ENCODE measurements at regions not wholly inside any gene's neighbourhood (a gene's known extent, or its start where the extent isn't known, plus 50 kb on each side); places are given as distances from the start of the nearest gene placed in this dataset.
A peak's percentile ranks its signal among the peaks of the same experiment; 100 is the strongest.
"Not testable (repeated sequence)": the region's sequence is repeated elsewhere in the genome, so short reads cannot be mapped to it uniquely, and the experiment has no call there.

DNA sequence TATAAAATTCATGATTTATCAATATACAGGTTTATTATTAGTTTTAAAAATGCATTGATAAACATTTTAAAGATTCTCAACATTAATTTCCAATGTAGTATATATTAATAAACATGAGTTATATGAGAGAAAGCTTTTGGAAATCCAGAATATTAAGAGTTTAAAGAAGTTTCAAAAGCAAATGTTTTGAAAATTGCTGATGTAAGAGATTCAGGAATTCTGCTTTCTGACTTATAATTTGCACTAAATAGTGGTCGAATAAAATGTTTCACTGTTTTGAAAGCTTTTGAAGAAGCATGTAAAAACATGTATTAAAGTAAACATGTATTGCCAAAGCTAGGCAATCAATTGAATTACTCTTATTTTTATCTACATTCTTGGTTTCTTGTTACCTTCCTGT lies 151.2 kb upstream of the CXorf51B start:
- H2AFZ ChIP-seq (ENCODE audit: low read depth, low read length) = no peak overlapping the region
- no peak overlapping the region for H3K27ac Mint-ChIP-seq (ENCODE audit: unreplicated experiment)
- DNase-seq (ENCODE audit: low read depth) = no peak
- H3K4me3 ChIP-seq (ENCODE audit: insufficient read depth, low read depth, low read length) = no peak overlapping the region
- no peaks in the 10 kb centered on the region for H3K4me1 Mint-ChIP-seq (ENCODE audit: low read depth, unreplicated experiment)
- H3K4me2 ChIP-seq (ENCODE audit: low read length) = no peak overlapping the region
- H3K27me3 ChIP-seq (ENCODE audit: insufficient read depth, low read length) = no peaks in the 10 kb centered on the region
- H3K9me3 ChIP-seq (ENCODE audit: insufficient read depth, low read depth, low read length) = no peaks in the 10 kb centered on the region
- H3K4me3 Mint-ChIP-seq (ENCODE audit: unreplicated experiment) = no peak overlapping the region
- H3K9ac ChIP-seq (ENCODE audit: low read length) = no peak overlapping the region
- H4K20me1 ChIP-seq (ENCODE audit: insufficient read depth, low read length) = no peaks in the 10 kb centered on the region
- peak; percentile 77 for FAIRE-seq
- H3K79me2 ChIP-seq (ENCODE audit: insufficient read depth, low read length) = no peaks in the 10 kb centered on the region
- H3K36me3 ChIP-seq (ENCODE audit: insufficient read depth, low read length) = no peaks in the 10 kb centered on the region
- no peak for TF ChIP-seq EZH2 (IDR thresholded peaks at IDR 0.05; ENCODE audit: insufficient read depth, low read length)
- TF ChIP-seq, protein P1, sequence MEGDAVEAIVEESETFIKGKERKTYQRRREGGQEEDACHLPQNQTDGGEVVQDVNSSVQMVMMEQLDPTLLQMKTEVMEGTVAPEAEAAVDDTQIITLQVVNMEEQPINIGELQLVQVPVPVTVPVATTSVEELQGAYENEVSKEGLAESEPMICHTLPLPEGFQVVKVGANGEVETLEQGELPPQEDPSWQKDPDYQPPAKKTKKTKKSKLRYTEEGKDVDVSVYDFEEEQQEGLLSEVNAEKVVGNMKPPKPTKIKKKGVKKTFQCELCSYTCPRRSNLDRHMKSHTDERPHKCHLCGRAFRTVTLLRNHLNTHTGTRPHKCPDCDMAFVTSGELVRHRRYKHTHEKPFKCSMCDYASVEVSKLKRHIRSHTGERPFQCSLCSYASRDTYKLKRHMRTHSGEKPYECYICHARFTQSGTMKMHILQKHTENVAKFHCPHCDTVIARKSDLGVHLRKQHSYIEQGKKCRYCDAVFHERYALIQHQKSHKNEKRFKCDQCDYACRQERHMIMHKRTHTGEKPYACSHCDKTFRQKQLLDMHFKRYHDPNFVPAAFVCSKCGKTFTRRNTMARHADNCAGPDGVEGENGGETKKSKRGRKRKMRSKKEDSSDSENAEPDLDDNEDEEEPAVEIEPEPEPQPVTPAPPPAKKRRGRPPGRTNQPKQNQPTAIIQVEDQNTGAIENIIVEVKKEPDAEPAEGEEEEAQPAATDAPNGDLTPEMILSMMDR (IDR thresholded peaks at IDR 0.05; ENCODE audit: insufficient read depth, low read depth, low read length) = no peak
- H3K27ac ChIP-seq (ENCODE audit: low read depth, low read length) = no peak overlapping the region
- H3K27me3 Mint-ChIP-seq (ENCODE audit: low read depth, unreplicated experiment) = no peaks in the 10 kb centered on the region
- H3K9me3 Mint-ChIP-seq (ENCODE audit: unreplicated experiment) = peaks cover 5% of the 10 kb centered on the region
- no peaks in the 10 kb centered on the region for H3K4me1 ChIP-seq (ENCODE audit: insufficient read depth, low read length)
- no peaks in the 10 kb centered on the region for H3K36me3 Mint-ChIP-seq (ENCODE audit: low read depth, unreplicated experiment)

DNA sequence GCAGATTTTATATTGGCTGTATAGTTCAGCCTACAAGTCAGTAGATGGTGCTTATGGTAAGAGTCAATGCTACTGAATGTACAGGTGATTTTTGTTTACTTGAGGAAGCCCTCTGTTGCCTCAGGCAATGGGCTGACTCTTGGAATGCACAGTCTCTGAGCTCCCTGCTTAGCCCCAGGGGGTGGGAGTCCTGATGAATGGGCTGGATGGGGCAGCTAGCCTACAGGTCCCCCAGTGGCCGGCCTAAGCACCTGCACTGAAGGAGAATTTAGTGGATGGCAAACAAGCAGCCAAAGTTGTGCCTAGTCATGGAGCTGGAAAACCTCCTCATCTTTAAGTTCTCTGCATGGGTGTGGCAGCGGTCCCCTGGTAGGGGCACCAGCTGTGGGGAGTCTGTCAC lies 101.8 kb upstream of the CXorf51B start:
- TF ChIP-seq, protein P1 (IDR thresholded peaks at IDR 0.05; ENCODE audit: insufficient read depth, low read depth, low read length) = no peak
- TF ChIP-seq EZH2 (IDR thresholded peaks at IDR 0.05; ENCODE audit: insufficient read depth, low read length) = no peak
- H4K20me1 ChIP-seq (ENCODE audit: insufficient read depth, low read length) = no peaks in the 10 kb centered on the region
- DNase-seq (ENCODE audit: low read depth) (no peak), FAIRE-seq (no peak)
- H3K4me1 Mint-ChIP-seq (ENCODE audit: low read depth, unreplicated experiment) = no peaks in the 10 kb centered on the region
- no peaks in the 10 kb centered on the region for H3K9me3 Mint-ChIP-seq (ENCODE audit: unreplicated experiment)
- H3K4me3 ChIP-seq (ENCODE audit: insufficient read depth, low read depth, low read length) = no peak overlapping the region
- no peak overlapping the region for H3K9ac ChIP-seq (ENCODE audit: low read length)
- H3K27me3 ChIP-seq (ENCODE audit: insufficient read depth, low read length) = no peaks in the 10 kb centered on the region
- H3K79me2 ChIP-seq (ENCODE audit: insufficient read depth, low read length) = no peaks in the 10 kb centered on the region
- no peaks in the 10 kb centered on the region for H3K36me3 ChIP-seq (ENCODE audit: insufficient read depth, low read length)
- H2AFZ ChIP-seq (ENCODE audit: low read depth, low read length) = no peak overlapping the region
- no peak overlapping the region for H3K27ac Mint-ChIP-seq (ENCODE audit: unreplicated experiment)
- H3K4me3 Mint-ChIP-seq (ENCODE audit: unreplicated experiment) = no peak overlapping the region
- H3K36me3 Mint-ChIP-seq (ENCODE audit: low read depth, unreplicated experiment) = no peaks in the 10 kb centered on the region
- H3K9me3 ChIP-seq (ENCODE audit: insufficient read depth, low read depth, low read length) = no peaks in the 10 kb centered on the region
- H3K4me1 ChIP-seq (ENCODE audit: insufficient read depth, low read length) = no peaks in the 10 kb centered on the region
- no peak overlapping the region for H3K4me2 ChIP-seq (ENCODE audit: low read length)
- H3K27me3 Mint-ChIP-seq (ENCODE audit: low read depth, unreplicated experiment) = no peaks in the 10 kb centered on the region
- H3K27ac ChIP-seq (ENCODE audit: low read depth, low read length) = no peak overlapping the region

GRCh38 chrX:146708866-146709265 lies 100.7 kb upstream of the CXorf51B start:
- not testable (repeated sequence) for H3K9me3 ChIP-seq (ENCODE audit: insufficient read depth, low read depth, low read length); H3K27me3 ChIP-seq (ENCODE audit: insufficient read depth, low read length); H3K4me1 ChIP-seq (ENCODE audit: insufficient read depth, low read length); H3K4me1 Mint-ChIP-seq (ENCODE audit: low read depth, unreplicated experiment); H3K36me3 ChIP-seq (ENCODE audit: insufficient read depth, low read length); H3K27ac ChIP-seq (ENCODE audit: low read depth, low read length); H3K4me3 Mint-ChIP-seq (ENCODE audit: unreplicated experiment); H2AFZ ChIP-seq (ENCODE audit: low read depth, low read length); H3K9me3 Mint-ChIP-seq (ENCODE audit: unreplicated experiment); H3K4me2 ChIP-seq (ENCODE audit: low read length); H3K9ac ChIP-seq (ENCODE audit: low read length); DNase-seq (ENCODE audit: low read depth); H3K36me3 Mint-ChIP-seq (ENCODE audit: low read depth, unreplicated experiment); H3K27me3 Mint-ChIP-seq (ENCODE audit: low read depth, unreplicated experiment); H3K27ac Mint-ChIP-seq (ENCODE audit: unreplicated experiment); H4K20me1 ChIP-seq (ENCODE audit: insufficient read depth, low read length); FAIRE-seq; H3K4me3 ChIP-seq (ENCODE audit: insufficient read depth, low read depth, low read length); H3K79me2 ChIP-seq (ENCODE audit: insufficient read depth, low read length)

Data from astrocyte (in vitro differentiated cells and primary cell).